Heart left ventricle (tissue), 16 donors: ENCODE measurements at regions not wholly inside any gene's neighbourhood (a gene's known extent, or its start where the extent isn't known, plus 50 kb on each side); places are given as distances from the start of the nearest gene placed in this dataset.
A peak's percentile ranks its signal among the peaks of the same experiment; 100 is the strongest.

Experiments used
- ATAC-seq, 4 donors: fragments of 200-7000 bp; cut with Tn5 transposase; one replicate each; pipeline ENCODE4 v1.9.1; 2020 to 2022; ENCODE audit warnings: moderate library complexity in 4 of 4, mild to moderate bottlenecking in 3 of 4, moderate number of reproducible peaks in 1 of 4
- DNase-seq, 5 donors: peaks; one replicate each; pipeline ENCODE4 v3.0.0-alpha.2; 2020
- H3K27ac ChIP-seq, 12 donors: fragments of 200-600 bp; sonication (generic) in 4 of 12; one replicate each; pipeline versions ENCODE4 v1.5.0 to v1.8.0; 2016 to 2022; ENCODE audit warnings: mild to moderate bottlenecking in 2 of 12
- H3K27me3 ChIP-seq, 9 donors: fragments of 200-600 bp; sonication (generic) in 2 of 9; one replicate each; pipeline versions ENCODE4 v1.5.1 to v1.8.0; 2016 to 2022; ENCODE audit warnings: mild to moderate bottlenecking in 3 of 9
- H3K36me3 ChIP-seq, 9 donors: fragments of 200-600 bp; sonication (generic) in 2 of 9; one replicate each; pipeline versions ENCODE4 v1.5.0 to v1.8.0; 2018 to 2022; ENCODE audit warnings: mild to moderate bottlenecking in 2 of 9
- H3K4me1 ChIP-seq, 12 donors: fragments of 200-600 bp; sonication (generic) in 4 of 12; one replicate each; pipeline versions ENCODE4 v1.5.0 to v1.8.0; 2016 to 2022; ENCODE audit warnings: mild to moderate bottlenecking in 3 of 12
- H3K4me3 ChIP-seq, 12 donors: fragments of 200-600 bp; sonication (generic) in 4 of 12; one replicate each; pipeline versions ENCODE4 v1.5.0 to v1.8.0; 2017 to 2022; ENCODE audit warnings: mild to moderate bottlenecking in 9 of 12, moderate library complexity in 4 of 12
- H3K9me3 ChIP-seq, 12 donors: fragments of 200-600 bp; sonication (generic) in 4 of 12; one replicate each; pipeline versions ENCODE4 v1.5.0 to v1.8.0; 2016 to 2022; ENCODE audit warnings: mild to moderate bottlenecking in 1 of 12
- CTCF ChIP-seq, 12 donors: fragments of 200-600 bp; sonication (generic) in 4 of 12; IDR thresholded peaks; one replicate each; pipeline versions ENCODE4 v1.5.0 to v1.8.0; 2018 to 2022; ENCODE audit warnings: antibody characterized with exemption in 12 of 12, mild to moderate bottlenecking in 5 of 12
- POLR2A ChIP-seq, 2 donors: fragments of 450-650 bp; IDR thresholded peaks; one replicate each; pipeline ENCODE4 v1.6.1; 2017; ENCODE audit warnings: antibody characterized with exemption in 2 of 2, mild to moderate bottlenecking in 2 of 2, moderate library complexity in 2 of 2
- WGBS, 4 donors: extraction: QIAGEN DNeasy Blood & Tissue Kit in 2 of 4; methylation state at CpG; one replicate each; pipeline versions ENCODE4 v1.1.5 to v1.1.7; 2013 to 2018; 5-methylcytosine and 5-hydroxymethylcytosine counted together
- intact Hi-C, 10 donors: fragments of 100-400 bp; cut with DNase I; formaldehyde crosslinking; loops; one replicate each; pipeline versions ENCODE4 v1.11.1 to v1.14.2; 2022
- donor health status: ischemic (EF 13 %, LVEDD 7.1; RV severe dilation, severe dysfunction).
- donor health status: healthy with polysubstance abuse.
- donor health status: DM: no; HTN: yes; CAD: no.
- donor health status: DM: no; HTN: no; CAD: no.
- donor health status: ischemic (EF 25% LVEDD 6.9; RV normal size, moderate dysfunction).
- donor health status: ischemic (EF 25% LVEDD 5.7; RV mildly dilated, moderate dysfunction).
- donor health status: healthy.
- donor health status: DM: yes; HTN: yes; CAD: no.
- donor health status: ischemic (EF 35%, LVEDD 5.7; RV mildly dilated, moderate dysfunction).
- donor health status: nonischemic (EF 11% LVEDD 7.7; RV severe dilation, severe dysfunction).
- donor health status: DM: yes; HTN: yes; CAD: no.
- donor health status: PGD.
- donor health status: ischemic (EF 29% LVEDD 5.4; RV normal size, mild dysfunction).
- donor health status: nonischemic (EF 23%, LVEDD 6.1; RV moderate dilation, normal function).

DNA sequence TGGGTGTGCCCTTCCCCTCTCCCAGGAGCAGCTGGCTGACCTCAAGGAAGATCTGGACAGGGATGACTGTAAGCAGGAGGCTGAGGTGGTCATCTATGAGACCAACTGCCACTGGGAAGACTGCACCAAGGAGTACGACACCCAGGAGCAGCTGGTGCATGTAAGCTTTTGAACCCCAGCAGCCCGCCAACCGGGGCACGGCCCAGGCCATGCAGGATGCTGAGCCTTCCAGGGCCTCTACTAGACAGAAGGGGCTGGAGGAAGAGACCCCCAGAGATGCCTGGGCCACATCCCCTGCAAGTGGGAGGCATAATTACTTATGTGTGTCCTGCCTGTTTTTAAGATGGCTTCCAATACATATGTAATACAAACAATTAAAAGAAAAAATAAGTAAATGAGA, 239.3 kb downstream of the GLI2 start:
- Histone ChIP-seq H3K4me3 (no peak overlapping the region), H3K27ac (no peak overlapping the region), H3K27me3 (no peaks in the 10 kb centered on the region), H3K4me1 (no peaks in the 10 kb centered on the region), H3K9me3 (no peaks in the 10 kb centered on the region), H3K36me3 (peaks cover 0 to 41% (median 0%) of the 10 kb centered on the region in 9 donors)
- no peak for ATAC-seq
- 94 to 100% (median 97%) methylated on average over 4 of the region's 4 CpGs for WGBS, 4 donors
- TF ChIP-seq POLR2A (IDR thresholded peaks at IDR 0.05) (no peak), CTCF (IDR thresholded peaks at IDR 0.05) (no peak)
- peak in 3 of 5 donors; percentile 8 to 43 (median 13) for DNase-seq
- intact Hi-C loops, result no loop called here

DNA sequence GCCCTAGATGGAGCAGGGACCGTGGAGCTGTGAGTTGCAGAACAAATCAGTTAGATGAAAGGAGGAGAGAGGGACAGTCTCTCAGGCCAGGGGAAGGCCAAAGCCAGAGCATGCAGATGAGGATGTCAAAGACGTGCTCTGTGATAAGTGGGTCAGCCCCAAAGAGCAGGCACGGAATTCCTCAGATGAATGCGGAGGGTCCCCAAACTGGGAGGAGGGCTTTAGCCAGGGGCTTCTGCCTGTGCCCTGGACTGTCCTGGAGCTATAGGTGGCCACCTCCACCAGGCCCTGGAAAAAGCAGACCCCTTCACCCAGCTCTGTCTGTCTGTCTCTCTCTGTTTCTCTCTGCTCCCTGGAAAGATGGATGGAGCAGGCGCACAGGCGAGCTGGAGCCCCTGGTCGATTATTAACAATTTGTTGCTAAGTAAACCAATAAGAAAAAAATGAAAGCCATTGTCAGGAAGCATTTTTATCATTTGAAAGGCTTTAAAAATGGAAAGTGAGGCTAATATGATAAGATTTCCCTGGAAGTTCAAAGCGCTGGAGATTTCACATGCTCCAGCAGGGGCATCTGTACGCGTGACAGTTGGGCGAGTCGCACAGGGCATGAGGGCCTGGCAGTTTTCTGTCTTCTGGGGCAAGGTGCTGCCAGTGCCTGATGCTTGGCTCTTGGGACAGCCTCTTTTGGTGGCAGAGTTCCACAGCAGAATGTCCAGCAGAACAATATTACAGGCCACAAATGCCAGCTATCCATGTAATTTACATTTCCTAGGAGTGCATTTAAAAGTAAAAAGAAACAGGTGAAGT, 241.0 kb downstream of the GLI2 start:
- peak in 1 of 5 donors; percentile 9 for DNase-seq
- Histone ChIP-seq H3K9me3 (no peaks in the 10 kb centered on the region), H3K4me1 (no peaks in the 10 kb centered on the region), H3K36me3 (peaks cover 0 to 30% (median 0%) of the 10 kb centered on the region in 9 donors), H3K27ac (no peak overlapping the region), H3K27me3 (no peaks in the 10 kb centered on the region), H3K4me3 (no peak overlapping the region)
- intact Hi-C loops, result no loop called here
- TF ChIP-seq CTCF (IDR thresholded peaks at IDR 0.05) (no peak), POLR2A (IDR thresholded peaks at IDR 0.05) (no peak)
- ATAC-seq, result no peak
- WGBS, 4 donors, result 85 to 89% (median 87%) methylated on average over 12 of the region's 12 CpGs

- Histone ChIP-seq H3K36me3 (peaks cover 0 to 30% (median 0%) of the 10 kb centered on the region in 9 donors), H3K4me1 (no peaks in the 10 kb centered on the region), H3K4me3 (no peak overlapping the region), H3K27ac (no peak overlapping the region), H3K9me3 (no peaks in the 10 kb centered on the region), H3K27me3 (no peaks in the 10 kb centered on the region)
- WGBS, 4 donors, result 85 to 90% (median 88%) methylated on average over 25 of the region's 25 CpGs
- ATAC-seq, result peak in 1 of 4 donors; percentile 9
- intact Hi-C loops, result no loop called here
- peak in 1 of 5 donors; percentile 20 for DNase-seq
- TF ChIP-seq POLR2A (IDR thresholded peaks at IDR 0.05), result no peak
- TF ChIP-seq CTCF (IDR thresholded peaks at IDR 0.05), result no peak
These were observed 242.1 kb downstream of the GLI2 start for GRCh38 chr2:120977582-120978358.

GRCh38 chr2:120978359-120979050, 242.8 kb downstream of the GLI2 start:
- peaks cover 0 to 30% (median 0%) of the 10 kb centered on the region in 9 donors for H3K36me3 ChIP-seq
- no peak overlapping the region for H3K27ac ChIP-seq
- ATAC-seq (no peak), DNase-seq (peak in 1 of 5 donors; percentile 14)
- H3K4me1 ChIP-seq, result no peaks in the 10 kb centered on the region
- H3K27me3 ChIP-seq, result no peaks in the 10 kb centered on the region
- TF ChIP-seq POLR2A (IDR thresholded peaks at IDR 0.05) (no peak), CTCF (IDR thresholded peaks at IDR 0.05) (no peak)
- no peak overlapping the region for H3K4me3 ChIP-seq
- WGBS, 4 donors, result 86 to 95% (median 89%) methylated on average over 18 to 20 of the region's 20 CpGs
- intact Hi-C loops, result no loop called here
- H3K9me3 ChIP-seq, result no peaks in the 10 kb centered on the region
